HEK293 (cell line): ENCODE measurements at regions not wholly inside any gene's neighbourhood (a gene's known extent, or its start where the extent isn't known, plus 50 kb on each side); places are given as distances from the start of the nearest gene placed in this dataset.

ENCODE experiments used
- CTCF ChIA-PET: fragments of 350-600 bp; formaldehyde crosslinking; extraction: SDS; loops from one replicate; lab custom pipeline; 2021; ENCODE audit warnings: antibody characterized with exemption; lab: Yijun Ruan, JAX
- POLR2A ChIA-PET: fragments of 300-600 bp; formaldehyde crosslinking; extraction: SDS; loops from one replicate; lab custom pipeline; 2020; ENCODE audit warnings: antibody characterized with exemption, inconsistent platforms; lab: Yijun Ruan, JAX
- H3K27ac ChIP-seq: fragments of 200-500 bp; sonication (Bioruptor generic); 2 replicates; pipeline ENCODE4 v1.5.1; 2014; ENCODE audit warnings: low read depth, low read length, control low read depth, inconsistent platforms; ENCODE audit errors: extremely low read depth
- H3K36me3 ChIP-seq, 2 experiments: fragments of 200-500 bp in 1 of 2; sonication (Bioruptor generic) in 1 of 2; 1 replicate in 1 of 2; 2 replicates in 1 of 2; pipeline ENCODE4 v1.5.1; 2014 to 2017; ENCODE audit warnings: inconsistent platforms in 2 of 2, low read length in 2 of 2; ENCODE audit not compliant: control insufficient read depth in 2 of 2, insufficient read depth in 1 of 2
- H3K4me1 ChIP-seq: fragments of 200-500 bp; sonication (Bioruptor generic); 2 replicates; pipeline ENCODE4 v1.5.1; 2014; ENCODE audit warnings: mild to moderate bottlenecking, low read length, inconsistent platforms; ENCODE audit not compliant: control insufficient read depth, insufficient read depth
- H3K4me3 ChIP-seq: 2 replicates; pipeline ENCODE4 v1.5.1; 2011; ENCODE audit warnings: low read depth, mild to moderate bottlenecking, control low read depth, low read length, moderate library complexity
- H3K9me3 ChIP-seq: fragments of 200-500 bp; sonication (Bioruptor generic); 2 replicates; pipeline ENCODE4 v1.5.1; 2014; ENCODE audit warnings: low read depth, low read length, inconsistent platforms; ENCODE audit not compliant: control insufficient read depth, insufficient read depth
- HOXA7 ChIP-seq: sonication (generic); formaldehyde crosslinking; IDR thresholded peaks from 2 replicates; pipeline ENCODE4 v1.8.1; 2022; ENCODE audit warnings: missing genetic modification reagents, borderline replicate concordance
- MZF1 ChIP-seq: fragments of 450-650 bp; formaldehyde crosslinking; IDR thresholded peaks from 2 replicates; pipeline ENCODE4 v1.5.1; 2017; ENCODE audit warnings: missing biosample characterization, missing genetic modification characterization, borderline replicate concordance
- OSR2 ChIP-seq: fragments of 450-650 bp; formaldehyde crosslinking; IDR thresholded peaks from 2 replicates; pipeline ENCODE4 v1.5.1; 2016; ENCODE audit warnings: missing biosample characterization, missing genetic modification characterization
- ZBTB17 ChIP-seq: fragments of 450-650 bp; formaldehyde crosslinking; IDR thresholded peaks from 2 replicates; pipeline ENCODE4 v1.5.1; 2016; ENCODE audit warnings: missing biosample characterization, missing genetic modification characterization
- ZBTB7A ChIP-seq: fragments of 450-650 bp; formaldehyde crosslinking; IDR thresholded peaks from 2 replicates; pipeline ENCODE4 v1.5.1; 2016; ENCODE audit warnings: low read depth, missing biosample characterization, missing genetic modification characterization
- ZIC2 ChIP-seq: fragments of 450-650 bp; formaldehyde crosslinking; IDR thresholded peaks from 2 replicates; pipeline ENCODE4 v1.5.1; 2016; ENCODE audit warnings: missing biosample characterization, missing genetic modification characterization
- ZNF175 ChIP-seq: fragments of 450-650 bp; formaldehyde crosslinking; IDR thresholded peaks from 2 replicates; pipeline ENCODE4 v1.5.1; 2016; ENCODE audit warnings: missing biosample characterization, missing genetic modification characterization
- ZNF561 ChIP-seq: fragments of 450-650 bp; IDR thresholded peaks from 2 replicates; pipeline ENCODE4 v1.5.1; 2018; ENCODE audit warnings: missing biosample characterization, missing genetic modification characterization, borderline replicate concordance
- ZNF654 ChIP-seq: fragments of 450-650 bp; formaldehyde crosslinking; IDR thresholded peaks from 2 replicates; pipeline ENCODE4 v1.5.1; 2016; ENCODE audit warnings: low read depth, missing biosample characterization, missing genetic modification characterization
- ZNF768 ChIP-seq: fragments of 450-650 bp; formaldehyde crosslinking; IDR thresholded peaks from 2 replicates; pipeline ENCODE4 v1.5.1; 2018; ENCODE audit warnings: missing biosample characterization, mild to moderate bottlenecking, missing genetic modification characterization
- ZNF830 ChIP-seq: fragments of 450-650 bp; IDR thresholded peaks from 2 replicates; pipeline ENCODE4 v1.5.0; 2018; ENCODE audit warnings: missing biosample characterization, missing genetic modification characterization, low read depth, mild to moderate bottlenecking, moderate library complexity
- TF ChIP-seq, protein P1 (sequence below): fragments of 450-650 bp; formaldehyde crosslinking; IDR thresholded peaks from 2 replicates; pipeline ENCODE4 v1.5.1; 2016; ENCODE audit warnings: missing biosample characterization, missing genetic modification characterization
- TF ChIP-seq, protein P2 (sequence below): fragments of 450-650 bp; formaldehyde crosslinking; IDR thresholded peaks from 2 replicates; pipeline ENCODE4 v1.5.1; 2016; ENCODE audit warnings: missing biosample characterization, missing genetic modification characterization
- TF ChIP-seq, protein P3 (sequence below): fragments of 450-650 bp; formaldehyde crosslinking; optimal IDR thresholded peaks from 2 replicates; pipeline ENCODE3; 2016; ENCODE audit warnings: missing biosample characterization, mild to moderate bottlenecking, missing genetic modification characterization
- TF ChIP-seq, protein P4 (sequence below): fragments of 450-650 bp; formaldehyde crosslinking; IDR thresholded peaks from 2 replicates; pipeline ENCODE4 v1.5.1; 2016; ENCODE audit warnings: missing biosample characterization, missing genetic modification characterization
- TF ChIP-seq, protein P5 (sequence below): fragments of 450-650 bp; formaldehyde crosslinking; IDR thresholded peaks from 2 replicates; pipeline ENCODE4 v1.5.1; 2016; ENCODE audit warnings: missing biosample characterization, missing genetic modification characterization, borderline replicate concordance
- TF ChIP-seq, protein P6 (sequence below): fragments of 450-650 bp; formaldehyde crosslinking; IDR thresholded peaks from 2 replicates; pipeline ENCODE4; 2016; ENCODE audit warnings: missing biosample characterization, missing genetic modification characterization

DNA sequence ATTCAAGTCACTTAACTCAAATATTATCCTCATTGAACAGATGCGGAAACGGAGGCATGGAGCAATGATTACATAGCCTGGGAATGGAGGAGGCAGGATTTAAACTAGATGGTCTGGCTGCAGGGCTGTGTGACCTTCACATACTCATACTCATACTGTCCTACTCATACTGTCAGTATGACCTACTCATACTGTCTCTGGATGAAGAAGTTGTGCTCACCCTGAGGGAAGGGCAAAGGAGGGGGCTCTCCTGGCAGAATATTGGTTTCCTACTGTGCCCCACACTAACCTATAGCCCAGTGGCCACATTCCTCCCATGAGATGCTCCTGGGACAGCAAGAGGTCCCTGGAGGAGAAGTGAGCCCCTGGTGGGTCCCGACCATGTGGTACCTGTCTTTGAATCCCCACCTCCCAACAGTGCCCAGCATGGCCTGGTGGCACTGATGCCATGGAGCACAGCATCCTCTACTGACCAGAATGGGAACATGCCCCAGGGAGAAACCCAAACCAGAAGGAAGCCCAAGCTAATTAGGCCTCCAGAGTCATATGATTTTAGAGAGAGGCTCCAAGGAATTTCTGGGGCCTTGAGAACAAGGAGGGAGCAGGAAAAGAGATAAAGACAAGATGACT lies 197.3 kb upstream of the SDK2 start:
- CTCF ChIA-PET: interaction anchor here (0.6 to 1.3 kb wide), 15 partner anchors 17 to 795 kb away, joined by 3 to 11 read pairs (median 3); no protein-coding TSS in a partner anchor
- H3K9me3 ChIP-seq: no peaks in the 10 kb centered on the region
- no peaks in the 10 kb centered on the region for H3K4me1 ChIP-seq
- no peak overlapping the region for H3K4me3 ChIP-seq
- no peaks in the 10 kb centered on the region for H3K36me3 ChIP-seq
- H3K27ac ChIP-seq: no peak overlapping the region
- POLR2A ChIA-PET: interaction anchor here (0.6 kb wide), 1 partner anchor 586 kb away, joined by 6 read pairs; no protein-coding TSS in a partner anchor
- peak; percentile 71 for TF ChIP-seq ZIC2
- TF ChIP-seq, protein P1, sequence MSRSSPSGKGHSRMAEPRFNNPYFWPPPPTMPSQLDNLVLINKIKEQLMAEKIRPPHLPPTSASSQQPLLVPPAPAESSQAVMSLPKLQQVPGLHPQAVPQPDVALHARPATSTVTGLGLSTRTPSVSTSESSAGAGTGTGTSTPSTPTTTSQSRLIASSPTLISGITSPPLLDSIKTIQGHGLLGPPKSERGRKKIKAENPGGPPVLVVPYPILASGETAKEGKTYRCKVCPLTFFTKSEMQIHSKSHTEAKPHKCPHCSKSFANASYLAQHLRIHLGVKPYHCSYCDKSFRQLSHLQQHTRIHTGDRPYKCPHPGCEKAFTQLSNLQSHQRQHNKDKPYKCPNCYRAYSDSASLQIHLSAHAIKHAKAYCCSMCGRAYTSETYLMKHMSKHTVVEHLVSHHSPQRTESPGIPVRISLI (tag by site-specific recombination): no peak
- TF ChIP-seq, protein P2, sequence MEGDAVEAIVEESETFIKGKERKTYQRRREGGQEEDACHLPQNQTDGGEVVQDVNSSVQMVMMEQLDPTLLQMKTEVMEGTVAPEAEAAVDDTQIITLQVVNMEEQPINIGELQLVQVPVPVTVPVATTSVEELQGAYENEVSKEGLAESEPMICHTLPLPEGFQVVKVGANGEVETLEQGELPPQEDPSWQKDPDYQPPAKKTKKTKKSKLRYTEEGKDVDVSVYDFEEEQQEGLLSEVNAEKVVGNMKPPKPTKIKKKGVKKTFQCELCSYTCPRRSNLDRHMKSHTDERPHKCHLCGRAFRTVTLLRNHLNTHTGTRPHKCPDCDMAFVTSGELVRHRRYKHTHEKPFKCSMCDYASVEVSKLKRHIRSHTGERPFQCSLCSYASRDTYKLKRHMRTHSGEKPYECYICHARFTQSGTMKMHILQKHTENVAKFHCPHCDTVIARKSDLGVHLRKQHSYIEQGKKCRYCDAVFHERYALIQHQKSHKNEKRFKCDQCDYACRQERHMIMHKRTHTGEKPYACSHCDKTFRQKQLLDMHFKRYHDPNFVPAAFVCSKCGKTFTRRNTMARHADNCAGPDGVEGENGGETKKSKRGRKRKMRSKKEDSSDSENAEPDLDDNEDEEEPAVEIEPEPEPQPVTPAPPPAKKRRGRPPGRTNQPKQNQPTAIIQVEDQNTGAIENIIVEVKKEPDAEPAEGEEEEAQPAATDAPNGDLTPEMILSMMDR (tag by site-specific recombination): peak; percentile 84
- TF ChIP-seq ZNF654: peak; percentile 70

DNA sequence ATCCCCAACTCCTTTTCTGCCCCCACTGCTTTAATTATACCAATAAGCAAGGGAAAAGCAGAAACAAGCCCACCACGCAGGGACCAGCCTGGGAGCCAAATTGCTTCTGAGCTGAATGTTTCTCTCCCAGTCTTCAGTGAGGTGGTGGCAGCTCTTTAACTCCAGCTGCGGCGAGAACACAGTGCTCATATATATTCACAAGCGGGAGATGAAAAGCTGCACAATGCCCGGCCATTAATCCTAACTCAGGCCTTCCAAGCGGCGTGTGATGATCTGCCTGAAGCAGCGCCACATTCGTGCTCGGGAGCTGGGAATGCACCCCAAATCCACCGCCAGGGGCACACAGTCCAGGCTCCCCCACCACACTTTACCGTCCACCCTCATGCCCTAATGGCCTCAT lies 203.7 kb upstream of the SDK2 start:
- no peaks in the 10 kb centered on the region for H3K9me3 ChIP-seq
- CTCF ChIA-PET: interaction anchor here (0.6 kb wide), 1 partner anchor 329 kb away, joined by 3 read pairs; no protein-coding TSS in a partner anchor
- POLR2A ChIA-PET: no interaction called here

More for the DNA sequence above, 203.7 kb upstream of the SDK2 start:
- Histone ChIP-seq H3K36me3 (no peaks in the 10 kb centered on the region), H3K27ac (no peak overlapping the region), H3K4me3 (no peak overlapping the region), H3K4me1 (no peaks in the 10 kb centered on the region)
- TF ChIP-seq ZNF175: no peak
- TF ChIP-seq OSR2 (tag by site-specific recombination): no peak
- TF ChIP-seq, protein P3, sequence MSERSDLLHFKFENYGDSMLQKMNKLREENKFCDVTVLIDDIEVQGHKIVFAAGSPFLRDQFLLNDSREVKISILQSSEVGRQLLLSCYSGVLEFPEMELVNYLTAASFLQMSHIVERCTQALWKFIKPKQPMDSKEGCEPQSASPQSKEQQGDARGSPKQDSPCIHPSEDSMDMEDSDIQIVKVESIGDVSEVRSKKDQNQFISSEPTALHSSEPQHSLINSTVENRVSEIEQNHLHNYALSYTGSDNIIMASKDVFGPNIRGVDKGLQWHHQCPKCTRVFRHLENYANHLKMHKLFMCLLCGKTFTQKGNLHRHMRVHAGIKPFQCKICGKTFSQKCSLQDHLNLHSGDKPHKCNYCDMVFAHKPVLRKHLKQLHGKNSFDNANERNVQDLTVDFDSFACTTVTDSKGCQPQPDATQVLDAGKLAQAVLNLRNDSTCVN: no peak
- no peak for TF ChIP-seq ZBTB17 (tag by site-specific recombination)
- TF ChIP-seq ZNF768 (tag by site-specific recombination): no peak
- no peak for TF ChIP-seq HOXA7 (CRISPR knock-in tag)
- no peak for TF ChIP-seq ZNF561 (tag by site-specific recombination)
- TF ChIP-seq ZNF830 (tag by site-specific recombination): no peak
- no peak for TF ChIP-seq ZBTB7A (tag by site-specific recombination)
- TF ChIP-seq, protein P4, sequence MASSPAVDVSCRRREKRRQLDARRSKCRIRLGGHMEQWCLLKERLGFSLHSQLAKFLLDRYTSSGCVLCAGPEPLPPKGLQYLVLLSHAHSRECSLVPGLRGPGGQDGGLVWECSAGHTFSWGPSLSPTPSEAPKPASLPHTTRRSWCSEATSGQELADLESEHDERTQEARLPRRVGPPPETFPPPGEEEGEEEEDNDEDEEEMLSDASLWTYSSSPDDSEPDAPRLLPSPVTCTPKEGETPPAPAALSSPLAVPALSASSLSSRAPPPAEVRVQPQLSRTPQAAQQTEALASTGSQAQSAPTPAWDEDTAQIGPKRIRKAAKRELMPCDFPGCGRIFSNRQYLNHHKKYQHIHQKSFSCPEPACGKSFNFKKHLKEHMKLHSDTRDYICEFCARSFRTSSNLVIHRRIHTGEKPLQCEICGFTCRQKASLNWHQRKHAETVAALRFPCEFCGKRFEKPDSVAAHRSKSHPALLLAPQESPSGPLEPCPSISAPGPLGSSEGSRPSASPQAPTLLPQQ (tag by site-specific recombination): no peak
- TF ChIP-seq, protein P5, sequence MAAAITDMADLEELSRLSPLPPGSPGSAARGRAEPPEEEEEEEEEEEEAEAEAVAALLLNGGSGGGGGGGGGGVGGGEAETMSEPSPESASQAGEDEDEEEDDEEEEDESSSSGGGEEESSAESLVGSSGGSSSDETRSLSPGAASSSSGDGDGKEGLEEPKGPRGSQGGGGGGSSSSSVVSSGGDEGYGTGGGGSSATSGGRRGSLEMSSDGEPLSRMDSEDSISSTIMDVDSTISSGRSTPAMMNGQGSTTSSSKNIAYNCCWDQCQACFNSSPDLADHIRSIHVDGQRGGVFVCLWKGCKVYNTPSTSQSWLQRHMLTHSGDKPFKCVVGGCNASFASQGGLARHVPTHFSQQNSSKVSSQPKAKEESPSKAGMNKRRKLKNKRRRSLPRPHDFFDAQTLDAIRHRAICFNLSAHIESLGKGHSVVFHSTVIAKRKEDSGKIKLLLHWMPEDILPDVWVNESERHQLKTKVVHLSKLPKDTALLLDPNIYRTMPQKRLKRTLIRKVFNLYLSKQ (tag by site-specific recombination): no peak
- TF ChIP-seq MZF1 (tag by site-specific recombination): no peak
- TF ChIP-seq, protein P6, sequence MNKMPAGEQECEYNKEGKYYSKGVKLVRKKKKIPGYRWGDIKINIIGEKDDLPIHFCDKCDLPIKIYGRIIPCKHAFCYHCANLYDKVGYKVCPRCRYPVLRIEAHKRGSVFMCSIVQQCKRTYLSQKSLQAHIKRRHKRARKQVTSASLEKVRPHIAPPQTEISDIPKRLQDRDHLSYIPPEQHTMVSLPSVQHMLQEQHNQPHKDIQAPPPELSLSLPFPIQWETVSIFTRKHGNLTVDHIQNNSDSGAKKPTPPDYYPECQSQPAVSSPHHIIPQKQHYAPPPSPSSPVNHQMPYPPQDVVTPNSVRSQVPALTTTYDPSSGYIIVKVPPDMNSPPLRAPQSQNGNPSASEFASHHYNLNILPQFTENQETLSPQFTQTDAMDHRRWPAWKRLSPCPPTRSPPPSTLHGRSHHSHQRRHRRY (tag by site-specific recombination): no peak
